DMS114 treated with DMSO at 0.1 percent for 48 hours (cell line): ENCODE measurements at regions not wholly inside any gene's neighbourhood (a gene's known extent, or its start where the extent isn't known, plus 50 kb on each side); places are given as distances from the start of the nearest gene placed in this dataset.
"Not testable (repeated sequence)": the region's sequence is repeated elsewhere in the genome, so short reads cannot be mapped to it uniquely, and the experiment has no call there.

Source experiments
- DNase-seq: peaks from one replicate; lab custom pipeline; 2025; ENCODE audit not compliant: unreplicated experiment; lab: John Stamatoyannopoulos, UW

GRCh38 chr2:184993746-184994145, 395.4 kb downstream of the ZNF804A start:
- no peak for DNase-seq

GRCh38 chr2:185006481-185006880, 408.2 kb downstream of the ZNF804A start:
- no peak for DNase-seq

GRCh38 chr2:185012643-185013042, 414.3 kb downstream of the ZNF804A start:
- DNase-seq: no peak

- DNase-seq: no peak
Measured at GRCh38 chr2:185014076-185014475, 415.7 kb downstream of the ZNF804A start.

GRCh38 chr2:185025891-185026290, 427.6 kb downstream of the ZNF804A start:
- DNase-seq: not testable (repeated sequence)

GRCh38 chr2:185035906-185036305, 437.6 kb downstream of the ZNF804A start:
- DNase-seq: no peak

GRCh38 chr2:185044323-185044874, 446.1 kb downstream of the ZNF804A start:
- no peak for DNase-seq

- no peak for DNase-seq
Measured at GRCh38 chr2:185050804-185051203, 452.5 kb downstream of the ZNF804A start.

GRCh38 chr2:185063761-185064160, 465.4 kb downstream of the ZNF804A start:
- no peak for DNase-seq

- no peak for DNase-seq
Measured at GRCh38 chr2:185066128-185066527, 467.8 kb downstream of the ZNF804A start.

- no peak for DNase-seq
Measured at GRCh38 chr2:185069107-185069506, 470.8 kb downstream of the ZNF804A start.

GRCh38 chr2:185074156-185074555, 475.8 kb downstream of the ZNF804A start:
- no peak for DNase-seq

GRCh38 chr2:185082749-185083148, 484.4 kb downstream of the ZNF804A start:
- DNase-seq: no peak

GRCh38 chr2:185108588-185108987, 510.3 kb downstream of the ZNF804A start:
- DNase-seq: no peak

- no peak for DNase-seq
Measured at GRCh38 chr2:185127412-185127811, 529.1 kb downstream of the ZNF804A start.

GRCh38 chr2:185128346-185128745, 530.0 kb downstream of the ZNF804A start:
- no peak for DNase-seq

- no peak for DNase-seq
Measured at GRCh38 chr2:185128996-185129395, 530.7 kb downstream of the ZNF804A start.

GRCh38 chr2:185130685-185131084, 532.4 kb downstream of the ZNF804A start:
- DNase-seq: no peak

GRCh38 chr2:185132501-185133041, 534.2 kb downstream of the ZNF804A start:
- DNase-seq: no peak

- no peak for DNase-seq
Measured at GRCh38 chr2:185137700-185138099, 539.4 kb downstream of the ZNF804A start.

- DNase-seq: no peak
Measured at GRCh38 chr2:185142677-185143076, 544.3 kb downstream of the ZNF804A start.

- no peak for DNase-seq
Measured at GRCh38 chr2:185144159-185144919, 546.0 kb downstream of the ZNF804A start.
